H1 (cell line): ENCODE measurements at regions not wholly inside any gene's neighbourhood (a gene's known extent, or its start where the extent isn't known, plus 50 kb on each side); places are given as distances from the start of the nearest gene placed in this dataset.
A peak's percentile ranks its signal among the peaks of the same experiment; 100 is the strongest.

ENCODE experiments used
- ASH2L ChIP-seq: fragments of 200-600, 300-600 bp; sonication (generic); IDR thresholded peaks from one replicate; pipeline ENCODE4 v1.7.1; 2017; ENCODE audit warnings: low read length
- BRCA1 ChIP-seq: IDR thresholded peaks from 2 replicates; pipeline ENCODE4 v1.6.1; 2012; ENCODE audit warnings: low read depth, low read length, improper control_type of control experiment
- CHD7 ChIP-seq: fragments of 300-600 bp; sonication (generic); IDR thresholded peaks from 2 replicates; pipeline ENCODE4 v1.7.1; 2012; ENCODE audit warnings: low read length, moderate library complexity, mild to moderate bottlenecking, inconsistent platforms; ENCODE audit not compliant: insufficient replicate concordance
- RAD21 ChIP-seq, 2 experiments: IDR thresholded peaks in 1 of 2; conservative IDR thresholded peaks in 1 of 2; 2 replicates each; pipeline ENCODE4 v1.6.1; 2011; ENCODE audit warnings: low read depth in 2 of 2, low read length in 2 of 2, improper control_type of control experiment in 1 of 2, inconsistent platforms in 1 of 2, mild to moderate bottlenecking in 1 of 2, moderate library complexity in 1 of 2
- SP4 ChIP-seq: IDR thresholded peaks from 2 replicates; pipeline ENCODE4 v1.6.1; 2012; ENCODE audit warnings: low read length, inconsistent platforms
- TCF12 ChIP-seq: IDR thresholded peaks from 2 replicates; pipeline ENCODE4 v1.6.1; 2011; ENCODE audit warnings: low read depth, mild to moderate bottlenecking, low read length

- peak; percentile 43 for TF ChIP-seq ASH2L
- no peak for TF ChIP-seq BRCA1
- no peak for TF ChIP-seq SP4
- TF ChIP-seq RAD21 (IDR thresholded peaks at IDR 0.05 in 1 of 2, conservative IDR thresholded peaks at IDR 0.05 in 1 of 2; ENCODE audit: low read depth in 2 of 2, low read length in 2 of 2), result no peak
- TF ChIP-seq CHD7, result no peak
- TF ChIP-seq TCF12, result peak; percentile 39; the same call in 1 of the 2 replicates
Observed at GRCh38 chr13:52906122-52906903, 57.9 kb upstream of the PCDH8 start (continued).
